ENCODE measurements at regions not wholly inside any gene's neighbourhood (a gene's known extent, or its start where the extent isn't known, plus 50 kb on each side); places are given as distances from the start of the nearest gene placed in this dataset.

GRCh38 chr6:4670824-4671409, 105.3 kb upstream of the CDYL start:
- Histone ChIP-seq H3K9me3 (ENCODE audit: control insufficient read depth, low read length) (no peaks in the 10 kb centered on the region), H2BK5ac (ENCODE audit: low read depth, low read length, poor library complexity, severe bottlenecking) (no peak overlapping the region), H4K8ac (ENCODE audit: low read length) (no peak overlapping the region), H3K27ac (ENCODE audit: low read length, poor library complexity, severe bottlenecking) (no peak overlapping the region), H4K91ac (ENCODE audit: low read length) (no peak overlapping the region), H3K18ac (ENCODE audit: low read depth in 1 of 2, low read length in 2 of 2) (no peak overlapping the region), H3K36me3 (ENCODE audit: control insufficient read depth in 1 of 2, insufficient read depth in 2 of 2, low read depth in 1 of 2, low read length in 2 of 2) (no peaks in the 10 kb centered on the region), H2BK12ac (ENCODE audit: low read length in 2 of 2) (no peak overlapping the region), H3K79me1 (replicated peaks; ENCODE audit: low read length, poor library complexity, severe bottlenecking) (no peaks in the 10 kb centered on the region), H3K4ac (ENCODE audit: low read depth in 1 of 2, low read length in 2 of 2) (no peak overlapping the region), H3K4me1 (ENCODE audit: control insufficient read depth, insufficient read depth, low read depth, low read length) (peaks cover 5% of the 10 kb centered on the region), H3K9ac (ENCODE audit: low read length) (no peak overlapping the region), H2AFZ (ENCODE audit: low read depth, low read length) (no peak overlapping the region), H2BK120ac (ENCODE audit: low read depth, low read length) (no peak overlapping the region), H3K4me2 (ENCODE audit: low read length, poor library complexity, severe bottlenecking) (no peak overlapping the region), H3K14ac (ENCODE audit: low read length in 2 of 2) (no peak overlapping the region), H3K4me3 (ENCODE audit: insufficient read depth in 1 of 2, low read depth in 1 of 2, low read length in 2 of 2) (no peak overlapping the region), H3K23ac (ENCODE audit: low read length in 2 of 2) (no peak overlapping the region), H3K27me3 (ENCODE audit: control insufficient read depth in 1 of 2, insufficient read depth in 1 of 2, low read length in 2 of 2) (no peaks in the 10 kb centered on the region), H2BK15ac (ENCODE audit: low read depth, poor library complexity, severe bottlenecking) (no peak overlapping the region), H2AK5ac (ENCODE audit: low read length, severe bottlenecking) (no peak overlapping the region)
- WGBS = 90% methylated on average over 2 of the region's 2 CpGs
- DNase-seq = peak; percentile 28

GRCh38 chr6:4670290-4670689, 105.9 kb upstream of the CDYL start:
- no peaks in the 10 kb centered on the region for H3K9me3 ChIP-seq (ENCODE audit: control insufficient read depth, low read length)
- peaks cover 5% of the 10 kb centered on the region for H3K4me1 ChIP-seq (ENCODE audit: control insufficient read depth, insufficient read depth, low read depth, low read length)
- no peak overlapping the region for H2BK5ac ChIP-seq (ENCODE audit: low read depth, low read length, poor library complexity, severe bottlenecking)
- 96% methylated on average over 7 of the region's 10 CpGs for WGBS
- H2BK120ac ChIP-seq (ENCODE audit: low read depth, low read length) = no peak overlapping the region
- no peaks in the 10 kb centered on the region for H3K36me3 ChIP-seq (ENCODE audit: control insufficient read depth in 1 of 2, insufficient read depth in 2 of 2, low read depth in 1 of 2, low read length in 2 of 2)
- no peak overlapping the region for H3K14ac ChIP-seq (ENCODE audit: low read length in 2 of 2)
- H3K23ac ChIP-seq (ENCODE audit: low read length in 2 of 2) = no peak overlapping the region
- no peak overlapping the region for H2AFZ ChIP-seq (ENCODE audit: low read depth, low read length)
- no peak overlapping the region for H2BK12ac ChIP-seq (ENCODE audit: low read length in 2 of 2)
- H3K4ac ChIP-seq (ENCODE audit: low read depth in 1 of 2, low read length in 2 of 2) = no peak overlapping the region
- H3K79me1 ChIP-seq (replicated peaks; ENCODE audit: low read length, poor library complexity, severe bottlenecking) = no peaks in the 10 kb centered on the region
- no peak overlapping the region for H2AK5ac ChIP-seq (ENCODE audit: low read length, severe bottlenecking)
- no peaks in the 10 kb centered on the region for H3K27me3 ChIP-seq (ENCODE audit: control insufficient read depth in 1 of 2, insufficient read depth in 1 of 2, low read length in 2 of 2)
- no peak overlapping the region for H3K4me3 ChIP-seq (ENCODE audit: insufficient read depth in 1 of 2, low read depth in 1 of 2, low read length in 2 of 2)
- H4K91ac ChIP-seq (ENCODE audit: low read length) = no peak overlapping the region
- H4K8ac ChIP-seq (ENCODE audit: low read length) = no peak overlapping the region
- no peak overlapping the region for H3K27ac ChIP-seq (ENCODE audit: low read length, poor library complexity, severe bottlenecking)
- H2BK15ac ChIP-seq (ENCODE audit: low read depth, poor library complexity, severe bottlenecking) = no peak overlapping the region
- H3K18ac ChIP-seq (ENCODE audit: low read depth in 1 of 2, low read length in 2 of 2) = no peak overlapping the region
- H3K4me2 ChIP-seq (ENCODE audit: low read length, poor library complexity, severe bottlenecking) = no peak overlapping the region
- no peak overlapping the region for H3K9ac ChIP-seq (ENCODE audit: low read length)
- DNase-seq = no peak

- no peak overlapping the region for H3K4me2 ChIP-seq (ENCODE audit: low read length, poor library complexity, severe bottlenecking)
- H4K8ac ChIP-seq (ENCODE audit: low read length) = no peak overlapping the region
- H3K14ac ChIP-seq (ENCODE audit: low read length in 2 of 2) = peak overlapping the region in 1 of 2 experiments; percentile 90
- no peak overlapping the region for H2BK120ac ChIP-seq (ENCODE audit: low read depth, low read length)
- peak overlapping the region in 1 of 2 experiments; percentile 68 for H3K18ac ChIP-seq (ENCODE audit: low read depth in 1 of 2, low read length in 2 of 2)
- no peak overlapping the region for H3K9ac ChIP-seq (ENCODE audit: low read length)
- no peaks in the 10 kb centered on the region for H3K36me3 ChIP-seq (ENCODE audit: control insufficient read depth in 1 of 2, insufficient read depth in 2 of 2, low read depth in 1 of 2, low read length in 2 of 2)
- no peak overlapping the region for H2BK5ac ChIP-seq (ENCODE audit: low read depth, low read length, poor library complexity, severe bottlenecking)
- H3K27ac ChIP-seq (ENCODE audit: low read length, poor library complexity, severe bottlenecking) = no peak overlapping the region
- peak overlapping the region; percentile 44 to 79 for H2BK12ac ChIP-seq (ENCODE audit: low read length in 2 of 2)
- WGBS = 84% methylated on average over 10 of the region's 10 CpGs
- no peaks in the 10 kb centered on the region for H3K27me3 ChIP-seq (ENCODE audit: control insufficient read depth in 1 of 2, insufficient read depth in 1 of 2, low read length in 2 of 2)
- no peak overlapping the region for H4K91ac ChIP-seq (ENCODE audit: low read length)
- H3K9me3 ChIP-seq (ENCODE audit: control insufficient read depth, low read length) = no peaks in the 10 kb centered on the region
- no peak overlapping the region for H3K23ac ChIP-seq (ENCODE audit: low read length in 2 of 2)
- H3K4me3 ChIP-seq (ENCODE audit: insufficient read depth in 1 of 2, low read depth in 1 of 2, low read length in 2 of 2) = no peak overlapping the region
- no peaks in the 10 kb centered on the region for H3K79me1 ChIP-seq (replicated peaks; ENCODE audit: low read length, poor library complexity, severe bottlenecking)
- peaks cover 5% of the 10 kb centered on the region for H3K4me1 ChIP-seq (ENCODE audit: control insufficient read depth, insufficient read depth, low read depth, low read length)
- no peak overlapping the region for H2BK15ac ChIP-seq (ENCODE audit: low read depth, poor library complexity, severe bottlenecking)
- H3K4ac ChIP-seq (ENCODE audit: low read depth in 1 of 2, low read length in 2 of 2) = peak overlapping the region; percentile 17 to 41
- H2AFZ ChIP-seq (ENCODE audit: low read depth, low read length) = no peak overlapping the region
- peak; percentile 44 for DNase-seq
- H2AK5ac ChIP-seq (ENCODE audit: low read length, severe bottlenecking) = no peak overlapping the region
Measured at GRCh38 chr6:4668271-4669179, 107.7 kb upstream of the CDYL start.

- H3K36me3 ChIP-seq (ENCODE audit: control insufficient read depth in 1 of 2, insufficient read depth in 2 of 2, low read depth in 1 of 2, low read length in 2 of 2) = no peaks in the 10 kb centered on the region
- no peak overlapping the region for H3K18ac ChIP-seq (ENCODE audit: low read depth in 1 of 2, low read length in 2 of 2)
- H2BK15ac ChIP-seq (ENCODE audit: low read depth, poor library complexity, severe bottlenecking) = no peak overlapping the region
- H4K8ac ChIP-seq (ENCODE audit: low read length) = no peak overlapping the region
- no peak overlapping the region for H3K14ac ChIP-seq (ENCODE audit: low read length in 2 of 2)
- no peak overlapping the region for H3K9ac ChIP-seq (ENCODE audit: low read length)
- H4K91ac ChIP-seq (ENCODE audit: low read length) = no peak overlapping the region
- no peak overlapping the region for H3K23ac ChIP-seq (ENCODE audit: low read length in 2 of 2)
- 80% methylated on average over 1 of the region's 2 CpGs for WGBS
- no peaks in the 10 kb centered on the region for H3K9me3 ChIP-seq (ENCODE audit: control insufficient read depth, low read length)
- peaks cover 5% of the 10 kb centered on the region for H3K4me1 ChIP-seq (ENCODE audit: control insufficient read depth, insufficient read depth, low read depth, low read length)
- H2AK5ac ChIP-seq (ENCODE audit: low read length, severe bottlenecking) = no peak overlapping the region
- no peaks in the 10 kb centered on the region for H3K79me1 ChIP-seq (replicated peaks; ENCODE audit: low read length, poor library complexity, severe bottlenecking)
- no peak overlapping the region for H2AFZ ChIP-seq (ENCODE audit: low read depth, low read length)
- no peaks in the 10 kb centered on the region for H3K27me3 ChIP-seq (ENCODE audit: control insufficient read depth in 1 of 2, insufficient read depth in 1 of 2, low read length in 2 of 2)
- H3K4me3 ChIP-seq (ENCODE audit: insufficient read depth in 1 of 2, low read depth in 1 of 2, low read length in 2 of 2) = no peak overlapping the region
- no peak overlapping the region for H3K4ac ChIP-seq (ENCODE audit: low read depth in 1 of 2, low read length in 2 of 2)
- no peak overlapping the region for H2BK120ac ChIP-seq (ENCODE audit: low read depth, low read length)
- H3K27ac ChIP-seq (ENCODE audit: low read length, poor library complexity, severe bottlenecking) = no peak overlapping the region
- no peak overlapping the region for H2BK12ac ChIP-seq (ENCODE audit: low read length in 2 of 2)
- H2BK5ac ChIP-seq (ENCODE audit: low read depth, low read length, poor library complexity, severe bottlenecking) = no peak overlapping the region
- no peak overlapping the region for H3K4me2 ChIP-seq (ENCODE audit: low read length, poor library complexity, severe bottlenecking)
- DNase-seq = no peak
Measured at GRCh38 chr6:4667591-4667990, 108.6 kb upstream of the CDYL start.

All from mesenchymal stem cell (in vitro differentiated cells and primary cell).